WTC11 (cell line): ENCODE measurements at regions not wholly inside any gene's neighbourhood (a gene's known extent, or its start where the extent isn't known, plus 50 kb on each side); places are given as distances from the start of the nearest gene placed in this dataset.

Experiments
- ATAC-seq: fragments of 200-7000 bp; cut with Tn5 transposase; 2 replicates; pipeline ENCODE4 v1.10.0; 2021; ENCODE audit warnings: mild to moderate bottlenecking, moderate library complexity
- CTCF ChIA-PET: fragments of 300-600 bp; sonication (Branson Sonifier 250); formaldehyde crosslinking; loops from one replicate; lab custom pipeline; 2021; ENCODE audit warnings: antibody characterized with exemption; lab: Charles Lee
- POLR2A ChIA-PET: fragments of 350-600 bp; sonication (Branson Sonifier 250); formaldehyde crosslinking; loops from one replicate; lab custom pipeline; 2021; ENCODE audit warnings: antibody characterized with exemption; lab: Charles Lee
- DNase-seq: peaks from one replicate; pipeline ENCODE4 v3.0.0; 2021; ENCODE audit warnings: low spot score
- H3K27ac Mint-ChIP-seq: 2 replicates; pipeline ENCODE4 v1.8.0; 2021; ENCODE audit warnings: mixed read lengths
- H3K27me3 Mint-ChIP-seq: 2 replicates; pipeline ENCODE4 v1.8.0; 2021; ENCODE audit warnings: low read depth, mild to moderate bottlenecking, moderate library complexity, mixed read lengths
- H3K36me3 Mint-ChIP-seq: 2 replicates; pipeline ENCODE4 v1.8.0; 2021; ENCODE audit warnings: mixed read lengths
- H3K4me1 Mint-ChIP-seq: 2 replicates; pipeline ENCODE4 v1.8.0; 2022; ENCODE audit warnings: mixed read lengths
- H3K4me3 Mint-ChIP-seq: 2 replicates; pipeline ENCODE4 v1.8.0; 2021; ENCODE audit warnings: mild to moderate bottlenecking, moderate library complexity, mixed read lengths
- H3K9me3 Mint-ChIP-seq: 2 replicates; pipeline ENCODE4 v1.8.0; 2021; ENCODE audit warnings: mixed read lengths
- ATF3 ChIP-seq: sonication (generic); formaldehyde crosslinking; conservative IDR thresholded peaks from 2 replicates; pipeline ENCODE4 v1.8.1; 2022; ENCODE audit warnings: mild to moderate bottlenecking, missing genetic modification reagents
- ATF6 ChIP-seq: sonication (generic); formaldehyde crosslinking; IDR thresholded peaks from 2 replicates; pipeline ENCODE4 v1.8.1; 2023; ENCODE audit warnings: mild to moderate bottlenecking, missing genetic modification reagents
- CREB1 ChIP-seq: sonication (generic); formaldehyde crosslinking; IDR thresholded peaks from 2 replicates; pipeline ENCODE4 v1.8.0; 2023; ENCODE audit warnings: mild to moderate bottlenecking, missing genetic modification reagents
- CTCF ChIP-seq: fragments of 200-600 bp; IDR thresholded peaks from 2 replicates; pipeline ENCODE4 v1.8.0; 2022; ENCODE audit warnings: antibody characterized with exemption
- E2F5 ChIP-seq: sonication (generic); formaldehyde crosslinking; IDR thresholded peaks from 2 replicates; pipeline ENCODE4 v1.8.1; 2022; ENCODE audit warnings: mild to moderate bottlenecking, moderate library complexity, missing genetic modification reagents
- FOXJ3 ChIP-seq: sonication (generic); formaldehyde crosslinking; IDR thresholded peaks from 2 replicates; pipeline ENCODE4 v1.9.0; 2021; ENCODE audit warnings: missing genetic modification reagents, mild to moderate bottlenecking, borderline replicate concordance
- FOXK1 ChIP-seq: sonication (generic); formaldehyde crosslinking; IDR thresholded peaks from 2 replicates; pipeline ENCODE4 v1.8.0; 2022; ENCODE audit warnings: mild to moderate bottlenecking, moderate library complexity, missing genetic modification reagents
- FOXP1 ChIP-seq: sonication (generic); formaldehyde crosslinking; IDR thresholded peaks from 2 replicates; pipeline ENCODE4 v1.8.0; 2022; ENCODE audit warnings: missing genetic modification reagents, mild to moderate bottlenecking, moderate library complexity, borderline replicate concordance
- JAZF1 ChIP-seq: fragments of 250-450 bp; sonication (Bioruptor Pico); IDR thresholded peaks from 2 replicates; pipeline ENCODE4 v1.9.0; 2021; ENCODE audit warnings: moderate library complexity, mild to moderate bottlenecking, inconsistent platforms
- JUN ChIP-seq: sonication (generic); formaldehyde crosslinking; IDR thresholded peaks from 2 replicates; pipeline ENCODE4 v1.8.0; 2023; ENCODE audit warnings: mild to moderate bottlenecking, missing genetic modification reagents
- NFATC4 ChIP-seq: fragments of 250-450 bp; sonication (Bioruptor Pico); IDR thresholded peaks from 2 replicates; pipeline ENCODE4 v1.9.0; 2021; ENCODE audit warnings: mild to moderate bottlenecking
- NFYB ChIP-seq: sonication (generic); formaldehyde crosslinking; conservative IDR thresholded peaks from 2 replicates; pipeline ENCODE4 v1.8.0; 2022; ENCODE audit warnings: low read depth, missing genetic modification reagents
- NR2C2 ChIP-seq: sonication (generic); formaldehyde crosslinking; IDR thresholded peaks from 2 replicates; pipeline ENCODE4 v1.8.0; 2022; ENCODE audit warnings: mild to moderate bottlenecking, missing genetic modification reagents
- NR3C1 ChIP-seq: sonication (generic); formaldehyde crosslinking; conservative IDR thresholded peaks from 2 replicates; pipeline ENCODE4 v1.8.1; 2023; ENCODE audit warnings: low read depth, mild to moderate bottlenecking, missing genetic modification reagents
- OVOL2 ChIP-seq: fragments of 250-450 bp; sonication (Bioruptor Pico); IDR thresholded peaks from 2 replicates; pipeline ENCODE4 v1.9.0; 2021; ENCODE audit warnings: mild to moderate bottlenecking, borderline replicate concordance
- PRRX2 ChIP-seq: fragments of 250-450 bp; sonication (Bioruptor Pico); IDR thresholded peaks from 2 replicates; pipeline ENCODE4 v1.8.0; 2021; ENCODE audit warnings: mild to moderate bottlenecking
- SMAD3 ChIP-seq: sonication (generic); formaldehyde crosslinking; IDR thresholded peaks from 2 replicates; pipeline ENCODE4 v1.8.0; 2022; ENCODE audit warnings: missing genetic modification reagents, mild to moderate bottlenecking, borderline replicate concordance
- SMAD4 ChIP-seq: sonication (generic); formaldehyde crosslinking; IDR thresholded peaks from 2 replicates; pipeline ENCODE4 v1.8.0; 2022; ENCODE audit warnings: mild to moderate bottlenecking, missing genetic modification reagents
- TEAD1 ChIP-seq: sonication (generic); formaldehyde crosslinking; IDR thresholded peaks from 2 replicates; pipeline ENCODE4 v1.8.0; 2022; ENCODE audit warnings: mild to moderate bottlenecking, missing genetic modification reagents
- ZNF121 ChIP-seq: sonication (generic); formaldehyde crosslinking; IDR thresholded peaks from 2 replicates; pipeline ENCODE4 v1.8.0; 2023; ENCODE audit warnings: missing genetic modification reagents
- ZNF317 ChIP-seq: sonication (generic); formaldehyde crosslinking; IDR thresholded peaks from 2 replicates; pipeline ENCODE4 v1.8.1; 2023; ENCODE audit warnings: low read depth, mild to moderate bottlenecking, moderate library complexity, missing genetic modification reagents, borderline replicate concordance
- ZNF671 ChIP-seq: fragments of 250-450 bp; sonication (Bioruptor Pico); IDR thresholded peaks from 2 replicates; pipeline ENCODE4 v1.8.0; 2021; ENCODE audit warnings: mild to moderate bottlenecking

- no peak for TF ChIP-seq CREB1 (CRISPR knock-in tag)
- no peak for TF ChIP-seq PRRX2 (CRISPR knock-in tag)
- TF ChIP-seq SMAD4 (CRISPR knock-in tag): no peak
- no peak for TF ChIP-seq FOXP1 (CRISPR knock-in tag)
- no peak for TF ChIP-seq NR2C2 (CRISPR knock-in tag)
- TF ChIP-seq ZNF317 (CRISPR knock-in tag): no peak
- no peak for TF ChIP-seq FOXJ3 (CRISPR knock-in tag)
- no peak for TF ChIP-seq NFATC4
- TF ChIP-seq FOXK1 (CRISPR knock-in tag): no peak
- TF ChIP-seq JAZF1 (CRISPR knock-in tag): no peak
- no peak for TF ChIP-seq ATF3 (CRISPR knock-in tag)
Measured at GRCh38 chr11:81342966-81343365, 1390.7 kb downstream of the FAM181B start (continued).

GRCh38 chr11:81340225-81340624, 1393.4 kb downstream of the FAM181B start:
- no peak for TF ChIP-seq NFYB (CRISPR knock-in tag)
- no peak for TF ChIP-seq CTCF
- TF ChIP-seq NR3C1 (CRISPR knock-in tag): no peak
- TF ChIP-seq TEAD1 (CRISPR knock-in tag): no peak
- TF ChIP-seq, all 79 proteins: peak for 0
- no peak overlapping the region for H3K4me3 Mint-ChIP-seq
- no peaks in the 10 kb centered on the region for H3K36me3 Mint-ChIP-seq
- no peaks in the 10 kb centered on the region for H3K27me3 Mint-ChIP-seq
- POLR2A ChIA-PET: no interaction called here
- DNase-seq (no peak), ATAC-seq (no peak)
- H3K9me3 Mint-ChIP-seq: no peaks in the 10 kb centered on the region
- H3K4me1 Mint-ChIP-seq: no peaks in the 10 kb centered on the region
- H3K27ac Mint-ChIP-seq: no peak overlapping the region
- CTCF ChIA-PET: no interaction called here

- no peak overlapping the region for H3K4me3 Mint-ChIP-seq
- ATAC-seq: no peak
- POLR2A ChIA-PET: no interaction called here
Measured at GRCh38 chr11:81339521-81339920, 1394.1 kb downstream of the FAM181B start.

More at GRCh38 chr11:81339521-81339920, 1394.1 kb downstream of the FAM181B start:
- no peak overlapping the region for H3K27ac Mint-ChIP-seq
- H3K36me3 Mint-ChIP-seq: no peaks in the 10 kb centered on the region
- no peaks in the 10 kb centered on the region for H3K9me3 Mint-ChIP-seq
- TF ChIP-seq SMAD4 (CRISPR knock-in tag) (no peak), ZNF671 (CRISPR knock-in tag) (no peak), JAZF1 (CRISPR knock-in tag) (no peak), OVOL2 (CRISPR knock-in tag) (no peak), ZNF121 (CRISPR knock-in tag) (no peak), TEAD1 (CRISPR knock-in tag) (no peak), JUN (CRISPR knock-in tag) (no peak), SMAD3 (CRISPR knock-in tag) (no peak), ATF6 (CRISPR knock-in tag) (no peak), E2F5 (CRISPR knock-in tag) (no peak)
- TF ChIP-seq, all 79 proteins: peak for 0
- CTCF ChIA-PET: no interaction called here
- Mint-ChIP-seq H3K27me3 (no peaks in the 10 kb centered on the region), H3K4me1 (no peaks in the 10 kb centered on the region)
- DNase-seq: no peak
